HepG2 (cell line): ENCODE measurements at regions not wholly inside any gene's neighbourhood (a gene's known extent, or its start where the extent isn't known, plus 50 kb on each side); places are given as distances from the start of the nearest gene placed in this dataset.

Experiments used
- HNRNPUL1 ChIP-seq: fragments of 200-400 bp; formaldehyde crosslinking; IDR thresholded peaks from 2 replicates; pipeline ENCODE4 v1.6.1; 2017; ENCODE audit warnings: low read depth, mild to moderate bottlenecking, low read length, moderate library complexity
- MTA1 ChIP-seq: sonication (generic); formaldehyde crosslinking; IDR thresholded peaks from 2 replicates; pipeline ENCODE4 v1.4.0; 2020; ENCODE audit warnings: missing genetic modification reagents, mild to moderate bottlenecking, borderline replicate concordance
- PRPF4 ChIP-seq: fragments of 200-400 bp; formaldehyde crosslinking; IDR thresholded peaks from 2 replicates; pipeline ENCODE4 v1.6.1; 2016; ENCODE audit warnings: low read length, low read depth; ENCODE audit not compliant: poor library complexity, severe bottlenecking
- RFX1 ChIP-seq: fragments of 450-650 bp; IDR thresholded peaks from 2 replicates; pipeline ENCODE4 v1.6.1; 2017
- SMAD9 ChIP-seq: sonication (generic); formaldehyde crosslinking; IDR thresholded peaks from 2 replicates; pipeline ENCODE4 v1.5.1; 2020; ENCODE audit warnings: mild to moderate bottlenecking, missing genetic modification reagents
- TBX2 ChIP-seq: sonication (generic); formaldehyde crosslinking; IDR thresholded peaks from 2 replicates; pipeline ENCODE4 v1.5.0; 2020; ENCODE audit warnings: missing genetic modification reagents, mild to moderate bottlenecking, borderline replicate concordance
- ZBTB21 ChIP-seq: sonication (generic); formaldehyde crosslinking; IDR thresholded peaks from 2 replicates; pipeline ENCODE4 v1.4.0; 2020; ENCODE audit warnings: missing genetic modification reagents
- ZFX ChIP-seq: sonication (generic); formaldehyde crosslinking; IDR thresholded peaks from 2 replicates; pipeline ENCODE4 v1.4.0; 2020; ENCODE audit warnings: mild to moderate bottlenecking, low read depth, missing genetic modification reagents, moderate library complexity
- ZNF280B ChIP-seq: sonication (generic); formaldehyde crosslinking; IDR thresholded peaks from 2 replicates; pipeline ENCODE4 v1.5.0; 2020; ENCODE audit warnings: missing genetic modification reagents, mild to moderate bottlenecking, borderline replicate concordance
- ZSCAN22 ChIP-seq: sonication (generic); formaldehyde crosslinking; IDR thresholded peaks from 2 replicates; pipeline ENCODE4 v1.4.0; 2020; ENCODE audit warnings: mild to moderate bottlenecking, missing genetic modification reagents
- TF ChIP-seq, protein P1 (sequence below): sonication (generic); formaldehyde crosslinking; IDR thresholded peaks from 2 replicates; pipeline ENCODE4 v1.4.0; 2020; ENCODE audit warnings: mild to moderate bottlenecking, missing genetic modification reagents, borderline replicate concordance

GRCh38 chr9:20252778-20253177 lies 369.5 kb downstream of the MLLT3 start (continued):
- no peak for TF ChIP-seq ZFX
- TF ChIP-seq SMAD9 (CRISPR knock-in tag): no peak
- no peak for TF ChIP-seq HNRNPUL1
- no peak for TF ChIP-seq ZNF280B (CRISPR knock-in tag)
- TF ChIP-seq MTA1: no peak
- no peak for TF ChIP-seq PRPF4
- TF ChIP-seq ZSCAN22 (CRISPR knock-in tag): no peak
- no peak for TF ChIP-seq ZBTB21 (CRISPR knock-in tag)
- TF ChIP-seq RFX1: no peak
- TF ChIP-seq, protein P1, sequence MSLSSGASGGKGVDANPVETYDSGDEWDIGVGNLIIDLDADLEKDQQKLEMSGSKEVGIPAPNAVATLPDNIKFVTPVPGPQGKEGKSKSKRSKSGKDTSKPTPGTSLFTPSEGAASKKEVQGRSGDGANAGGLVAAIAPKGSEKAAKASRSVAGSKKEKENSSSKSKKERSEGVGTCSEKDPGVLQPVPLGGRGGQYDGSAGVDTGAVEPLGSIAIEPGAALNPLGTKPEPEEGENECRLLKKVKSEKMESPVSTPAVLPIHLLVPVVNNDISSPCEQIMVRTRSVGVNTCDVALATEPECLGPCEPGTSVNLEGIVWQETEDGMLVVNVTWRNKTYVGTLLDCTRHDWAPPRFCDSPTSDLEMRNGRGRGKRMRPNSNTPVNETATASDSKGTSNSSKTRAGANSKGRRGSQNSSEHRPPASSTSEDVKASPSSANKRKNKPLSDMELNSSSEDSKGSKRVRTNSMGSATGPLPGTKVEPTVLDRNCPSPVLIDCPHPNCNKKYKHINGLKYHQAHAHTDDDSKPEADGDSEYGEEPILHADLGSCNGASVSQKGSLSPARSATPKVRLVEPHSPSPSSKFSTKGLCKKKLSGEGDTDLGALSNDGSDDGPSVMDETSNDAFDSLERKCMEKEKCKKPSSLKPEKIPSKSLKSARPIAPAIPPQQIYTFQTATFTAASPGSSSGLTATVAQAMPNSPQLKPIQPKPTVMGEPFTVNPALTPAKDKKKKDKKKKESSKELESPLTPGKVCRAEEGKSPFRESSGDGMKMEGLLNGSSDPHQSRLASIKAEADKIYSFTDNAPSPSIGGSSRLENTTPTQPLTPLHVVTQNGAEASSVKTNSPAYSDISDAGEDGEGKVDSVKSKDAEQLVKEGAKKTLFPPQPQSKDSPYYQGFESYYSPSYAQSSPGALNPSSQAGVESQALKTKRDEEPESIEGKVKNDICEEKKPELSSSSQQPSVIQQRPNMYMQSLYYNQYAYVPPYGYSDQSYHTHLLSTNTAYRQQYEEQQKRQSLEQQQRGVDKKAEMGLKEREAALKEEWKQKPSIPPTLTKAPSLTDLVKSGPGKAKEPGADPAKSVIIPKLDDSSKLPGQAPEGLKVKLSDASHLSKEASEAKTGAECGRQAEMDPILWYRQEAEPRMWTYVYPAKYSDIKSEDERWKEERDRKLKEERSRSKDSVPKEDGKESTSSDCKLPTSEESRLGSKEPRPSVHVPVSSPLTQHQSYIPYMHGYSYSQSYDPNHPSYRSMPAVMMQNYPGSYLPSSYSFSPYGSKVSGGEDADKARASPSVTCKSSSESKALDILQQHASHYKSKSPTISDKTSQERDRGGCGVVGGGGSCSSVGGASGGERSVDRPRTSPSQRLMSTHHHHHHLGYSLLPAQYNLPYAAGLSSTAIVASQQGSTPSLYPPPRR (CRISPR knock-in tag): no peak
- TF ChIP-seq TBX2: no peak
- TF ChIP-seq, all 625 proteins: peak for 0
